Activated T-cell treated with anti-CD3 and anti-CD28 coated beads, Interleukin-2, amount 50 U/mL, for 4 hours (primary cell): ENCODE measurements at regions not wholly inside any gene's neighbourhood (a gene's known extent, or its start where the extent isn't known, plus 50 kb on each side); places are given as distances from the start of the nearest gene placed in this dataset.

ENCODE experiments used
- ATAC-seq, 2 donors: fragments of 200-7000 bp; cut with Tn5 transposase; one replicate each; pipeline ENCODE4 v1.10.0; 2021
- DNase-seq: peaks from one replicate; pipeline ENCODE4 v3.0.0-alpha.2; 2020
- H3K27me3 Mint-ChIP-seq: one replicate; pipeline ENCODE4 v1.8.0; 2021; ENCODE audit warnings: low read depth, mixed read lengths
- H3K36me3 Mint-ChIP-seq: one replicate; pipeline ENCODE4 v1.8.0; 2022; ENCODE audit warnings: mixed read lengths; ENCODE audit not compliant: insufficient read depth
- H3K4me1 Mint-ChIP-seq: one replicate; pipeline ENCODE4 v1.8.0; 2021; ENCODE audit warnings: low read depth, mixed read lengths
- H3K4me3 Mint-ChIP-seq: one replicate; pipeline ENCODE4 v1.8.0; 2021; ENCODE audit warnings: mild to moderate bottlenecking, moderate library complexity, mixed read lengths
- H3K9me3 Mint-ChIP-seq: one replicate; pipeline ENCODE4 v1.8.0; 2021; ENCODE audit warnings: mixed read lengths

DNA sequence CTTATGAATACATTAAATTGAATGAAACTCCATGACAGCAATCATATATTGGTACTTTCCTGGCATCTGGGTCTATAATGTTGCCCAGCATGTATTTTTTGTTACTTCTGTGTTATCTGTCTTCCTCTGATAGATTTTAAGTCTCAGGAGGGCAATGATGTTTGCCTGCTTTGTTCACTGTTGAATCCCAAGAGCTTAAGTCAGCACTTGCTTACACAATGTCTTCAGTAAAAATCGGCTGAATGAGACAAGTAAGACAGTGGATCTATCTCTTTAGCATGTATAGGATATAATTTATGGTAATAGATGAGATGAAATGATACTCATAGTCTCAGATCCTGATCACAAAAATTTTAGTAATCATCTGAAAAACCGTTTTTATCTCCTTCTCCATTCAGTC lies 1034.9 kb upstream of the EPHA7 start:
- H3K27me3 Mint-ChIP-seq = no peaks in the 10 kb centered on the region

DNA sequence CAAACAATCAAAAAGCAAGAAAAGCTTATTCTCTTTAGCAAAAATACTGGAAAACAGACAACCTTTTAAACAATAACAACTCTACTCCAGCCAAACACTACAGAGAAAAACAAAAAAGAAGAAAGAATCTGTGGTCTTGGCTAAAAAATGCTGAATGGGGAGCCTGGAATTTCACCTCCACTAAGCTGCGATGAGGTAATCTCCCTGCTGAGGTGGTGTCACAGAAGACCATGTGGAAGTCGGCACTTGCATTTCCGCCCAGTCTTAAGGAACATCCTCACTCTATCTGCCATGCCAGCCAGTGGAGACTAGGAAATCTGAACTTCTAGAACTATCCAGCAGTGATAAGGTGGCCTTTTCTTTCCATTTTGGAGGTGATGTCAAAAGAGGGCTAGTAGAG lies 1026.8 kb upstream of the EPHA7 start:
- no peak for DNase-seq
- Mint-ChIP-seq H3K9me3 (peaks cover 4% of the 10 kb centered on the region), H3K4me1 (no peaks in the 10 kb centered on the region), H3K36me3 (no peaks in the 10 kb centered on the region), H3K27me3 (no peaks in the 10 kb centered on the region), H3K4me3 (no peak overlapping the region)
- ATAC-seq = no peak

More for the DNA sequence above, 1034.9 kb upstream of the EPHA7 start:
- no peaks in the 10 kb centered on the region for H3K4me1 Mint-ChIP-seq
- ATAC-seq = no peak
- peaks cover 10% of the 10 kb centered on the region for H3K9me3 Mint-ChIP-seq
- no peaks in the 10 kb centered on the region for H3K36me3 Mint-ChIP-seq
- no peak for DNase-seq
- no peak overlapping the region for H3K4me3 Mint-ChIP-seq

- no peak for DNase-seq
- no peaks in the 10 kb centered on the region for H3K36me3 Mint-ChIP-seq
- no peak for ATAC-seq
- H3K4me1 Mint-ChIP-seq = no peaks in the 10 kb centered on the region
- peaks cover 3% of the 10 kb centered on the region for H3K9me3 Mint-ChIP-seq
- H3K27me3 Mint-ChIP-seq = no peaks in the 10 kb centered on the region
- H3K4me3 Mint-ChIP-seq = no peak overlapping the region
Measured at GRCh38 chr6:94443701-94444100, 1024.3 kb upstream of the EPHA7 start.

- ATAC-seq = no peak
- peaks cover 16% of the 10 kb centered on the region for H3K9me3 Mint-ChIP-seq
- no peaks in the 10 kb centered on the region for H3K36me3 Mint-ChIP-seq
- H3K27me3 Mint-ChIP-seq = no peaks in the 10 kb centered on the region
- no peaks in the 10 kb centered on the region for H3K4me1 Mint-ChIP-seq
- no peak for DNase-seq
- no peak overlapping the region for H3K4me3 Mint-ChIP-seq
Measured at GRCh38 chr6:94424692-94425091, 1005.3 kb upstream of the EPHA7 start.

GRCh38 chr6:94417363-94417762 lies 998.0 kb upstream of the EPHA7 start:
- H3K36me3 Mint-ChIP-seq = no peaks in the 10 kb centered on the region
- H3K4me1 Mint-ChIP-seq = no peaks in the 10 kb centered on the region
- H3K4me3 Mint-ChIP-seq = no peak overlapping the region
- H3K9me3 Mint-ChIP-seq = peaks cover 5% of the 10 kb centered on the region
- DNase-seq (no peak), ATAC-seq (no peak)
- no peaks in the 10 kb centered on the region for H3K27me3 Mint-ChIP-seq

GRCh38 chr6:94414041-94414440 lies 994.7 kb upstream of the EPHA7 start:
- Mint-ChIP-seq H3K9me3 (peaks cover 10% of the 10 kb centered on the region), H3K4me1 (no peaks in the 10 kb centered on the region), H3K36me3 (no peaks in the 10 kb centered on the region), H3K27me3 (no peaks in the 10 kb centered on the region), H3K4me3 (no peak overlapping the region)
- no peak for ATAC-seq
- no peak for DNase-seq

DNA sequence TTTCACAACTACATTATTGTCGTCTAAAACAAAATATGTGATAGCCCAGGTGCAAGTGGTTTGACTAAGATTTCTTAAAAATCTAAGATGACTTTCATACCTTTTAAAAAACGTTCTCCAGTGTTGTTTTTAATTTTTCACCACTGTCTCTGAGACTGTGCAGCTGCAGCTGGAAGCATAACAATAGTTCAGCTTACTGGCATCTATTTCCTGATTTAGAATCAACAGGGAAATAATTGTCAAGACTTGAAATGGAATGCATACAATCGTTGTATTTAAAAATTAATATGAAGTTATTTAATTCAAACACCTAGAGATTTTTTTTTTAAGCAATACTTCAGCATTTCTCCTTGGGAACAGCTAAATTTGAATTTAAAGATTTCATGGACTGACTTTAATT lies 982.0 kb upstream of the EPHA7 start:
- Mint-ChIP-seq H3K4me1 (no peaks in the 10 kb centered on the region), H3K4me3 (no peak overlapping the region), H3K27me3 (no peaks in the 10 kb centered on the region), H3K9me3 (no peaks in the 10 kb centered on the region), H3K36me3 (no peaks in the 10 kb centered on the region)
- DNase-seq (no peak), ATAC-seq (no peak)

- no peaks in the 10 kb centered on the region for H3K36me3 Mint-ChIP-seq
- no peak for ATAC-seq
- no peak for DNase-seq
- H3K9me3 Mint-ChIP-seq = no peaks in the 10 kb centered on the region
- no peaks in the 10 kb centered on the region for H3K4me1 Mint-ChIP-seq
- no peaks in the 10 kb centered on the region for H3K27me3 Mint-ChIP-seq
- H3K4me3 Mint-ChIP-seq = no peak overlapping the region
Measured at GRCh38 chr6:94394822-94395221, 975.5 kb upstream of the EPHA7 start.

GRCh38 chr6:94389218-94389617 lies 969.9 kb upstream of the EPHA7 start:
- no peak for ATAC-seq

DNA sequence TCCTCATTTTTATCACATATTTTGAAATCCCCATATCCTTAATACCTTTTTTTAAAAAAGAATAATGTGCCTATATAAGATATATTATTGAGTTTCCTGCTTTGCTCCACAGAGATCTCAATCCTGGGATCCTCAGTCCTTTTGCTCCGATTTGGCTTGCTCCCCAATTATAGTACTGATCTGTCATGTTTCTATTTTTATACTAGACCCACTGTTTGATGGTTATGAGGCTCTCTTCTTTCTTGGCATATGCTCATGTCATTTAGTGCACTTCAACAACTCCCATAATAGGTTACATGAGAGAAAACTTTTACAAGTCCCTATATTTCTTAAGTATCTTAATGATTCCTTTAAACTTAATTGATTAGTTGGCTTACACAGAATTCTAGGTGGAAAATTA lies 958.5 kb upstream of the EPHA7 start:
- no peaks in the 10 kb centered on the region for H3K4me1 Mint-ChIP-seq
- no peak for ATAC-seq
- H3K36me3 Mint-ChIP-seq = no peaks in the 10 kb centered on the region
- H3K4me3 Mint-ChIP-seq = no peak overlapping the region
- H3K9me3 Mint-ChIP-seq = no peaks in the 10 kb centered on the region
- no peaks in the 10 kb centered on the region for H3K27me3 Mint-ChIP-seq
- no peak for DNase-seq

More at GRCh38 chr6:94389218-94389617, 969.9 kb upstream of the EPHA7 start:
- no peak overlapping the region for H3K4me3 Mint-ChIP-seq
- H3K27me3 Mint-ChIP-seq = no peaks in the 10 kb centered on the region
- no peaks in the 10 kb centered on the region for H3K36me3 Mint-ChIP-seq
- no peaks in the 10 kb centered on the region for H3K9me3 Mint-ChIP-seq
- no peaks in the 10 kb centered on the region for H3K4me1 Mint-ChIP-seq
- no peak for DNase-seq

DNA sequence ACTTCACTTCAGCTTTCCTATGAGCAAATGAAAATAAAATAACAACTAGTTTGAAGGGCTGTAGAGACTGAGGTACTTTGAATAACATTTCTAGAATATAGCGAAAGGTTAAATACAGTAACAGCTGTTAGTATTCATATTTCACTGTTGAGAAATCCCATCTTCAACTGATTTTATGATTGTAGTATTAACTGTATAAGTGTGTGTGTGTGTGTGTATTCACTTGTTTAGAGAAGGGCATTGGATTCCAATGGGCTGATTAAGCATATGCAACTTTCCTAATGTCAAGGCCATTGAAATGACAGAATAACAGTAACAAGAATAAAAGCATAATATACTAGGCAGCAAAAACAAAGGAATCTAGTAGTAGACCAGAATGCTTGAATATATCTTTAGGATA lies 957.5 kb upstream of the EPHA7 start:
- Mint-ChIP-seq H3K9me3 (no peaks in the 10 kb centered on the region), H3K36me3 (no peaks in the 10 kb centered on the region), H3K4me1 (no peaks in the 10 kb centered on the region), H3K4me3 (no peak overlapping the region), H3K27me3 (no peaks in the 10 kb centered on the region)
- ATAC-seq (no peak), DNase-seq (no peak)

GRCh38 chr6:94372229-94372628 lies 952.9 kb upstream of the EPHA7 start:
- H3K36me3 Mint-ChIP-seq = no peaks in the 10 kb centered on the region
- DNase-seq (no peak), ATAC-seq (no peak)
- no peaks in the 10 kb centered on the region for H3K4me1 Mint-ChIP-seq
- no peaks in the 10 kb centered on the region for H3K27me3 Mint-ChIP-seq
- no peak overlapping the region for H3K4me3 Mint-ChIP-seq
- peaks cover 6% of the 10 kb centered on the region for H3K9me3 Mint-ChIP-seq

DNA sequence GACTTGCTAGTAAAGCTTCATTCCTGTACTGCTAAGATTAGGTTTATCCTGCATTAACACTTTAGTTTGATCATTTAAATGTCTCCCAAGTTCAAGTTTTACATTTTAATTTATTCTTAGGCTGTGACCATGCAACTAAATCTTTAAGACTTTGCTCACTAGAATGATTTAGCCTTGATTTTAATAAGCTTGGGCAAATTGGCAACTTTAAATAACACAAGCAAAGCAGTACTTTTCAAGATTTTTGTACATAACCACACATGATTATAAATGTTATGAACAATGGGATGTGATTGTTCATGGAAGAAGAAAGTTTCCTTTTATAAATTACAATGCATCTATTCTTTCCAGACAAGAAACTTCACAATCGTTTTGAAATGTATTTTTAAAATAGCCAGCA lies 948.0 kb upstream of the EPHA7 start:
- Mint-ChIP-seq H3K9me3 (peaks cover 15% of the 10 kb centered on the region), H3K36me3 (no peaks in the 10 kb centered on the region), H3K27me3 (no peaks in the 10 kb centered on the region), H3K4me3 (no peak overlapping the region), H3K4me1 (no peaks in the 10 kb centered on the region)
- DNase-seq (no peak), ATAC-seq (no peak)

DNA sequence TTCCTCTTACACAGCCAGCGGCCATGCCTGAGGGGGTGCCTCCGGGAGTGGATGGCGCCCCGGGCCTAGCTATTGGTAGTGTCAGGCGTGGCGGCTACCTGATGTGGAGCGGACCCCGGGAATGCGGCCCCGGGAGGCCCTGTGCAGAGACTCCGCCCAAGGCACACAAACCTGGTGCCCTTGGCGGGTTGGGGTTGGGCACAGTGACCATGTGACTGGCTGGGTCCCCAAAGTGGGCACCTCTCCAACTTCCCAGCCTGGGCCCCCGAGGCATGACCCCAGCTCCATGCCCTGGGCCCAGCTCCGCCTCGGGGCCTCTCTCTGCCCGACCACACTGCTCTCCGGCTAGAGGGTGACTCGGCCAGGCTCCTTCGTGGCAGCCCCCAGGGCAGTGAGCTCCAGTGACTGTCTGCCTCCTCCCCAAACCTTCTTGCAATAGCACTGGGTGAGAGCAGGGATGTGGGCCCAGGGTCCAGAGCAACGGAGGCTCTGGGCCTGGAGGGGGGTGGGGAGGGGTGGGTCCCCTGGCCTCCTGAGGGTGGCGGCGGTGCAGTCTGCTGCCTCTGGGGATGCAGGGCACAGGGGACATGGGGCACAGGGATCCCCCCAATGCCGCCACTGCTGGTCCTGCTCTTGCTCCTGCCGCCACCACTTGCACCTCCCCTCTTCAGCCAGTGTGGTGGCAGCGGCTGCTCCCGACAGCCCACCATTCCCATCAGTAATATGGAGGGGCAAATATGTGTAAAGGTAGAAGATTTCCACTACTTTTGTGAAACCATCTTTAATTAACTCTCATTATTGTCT lies 942.9 kb upstream of the EPHA7 start:
- H3K9me3 Mint-ChIP-seq = peaks cover 8% of the 10 kb centered on the region
- no peaks in the 10 kb centered on the region for H3K36me3 Mint-ChIP-seq
- no peaks in the 10 kb centered on the region for H3K27me3 Mint-ChIP-seq
- H3K4me3 Mint-ChIP-seq = no peak overlapping the region
- H3K4me1 Mint-ChIP-seq = no peaks in the 10 kb centered on the region
- no peak for DNase-seq
- no peak for ATAC-seq

- ATAC-seq = no peak
- Mint-ChIP-seq H3K4me1 (no peaks in the 10 kb centered on the region), H3K27me3 (no peaks in the 10 kb centered on the region), H3K4me3 (no peak overlapping the region), H3K9me3 (peaks cover 8% of the 10 kb centered on the region), H3K36me3 (no peaks in the 10 kb centered on the region)
- DNase-seq = no peak
Measured at GRCh38 chr6:94361304-94362060, 942.1 kb upstream of the EPHA7 start.
